ENCODE measurements at regions not wholly inside any gene's neighbourhood (a gene's known extent, or its start where the extent isn't known, plus 50 kb on each side); places are given as distances from the start of the nearest gene placed in this dataset.
"Not testable (repeated sequence)": the region's sequence is repeated elsewhere in the genome, so short reads cannot be mapped to it uniquely, and the experiment has no call there.

GRCh38 chr2:110394769-110395168, 77.8 kb downstream of the LIMS4 start:
- TF ChIP-seq POLR2A, CTCF (IDR thresholded peaks at IDR 0.05): not testable (repeated sequence)

Measured in stomach (tissue), 4 donors.